GM23248 (cell line): ENCODE measurements at regions not wholly inside any gene's neighbourhood (a gene's known extent, or its start where the extent isn't known, plus 50 kb on each side); places are given as distances from the start of the nearest gene placed in this dataset.

Source experiments
- DNase-seq: peaks from one replicate; pipeline ENCODE4 v3.0.0-alpha.2; 2015
- H2AFZ ChIP-seq: fragments of 200-600 bp; sonication (generic); 2 replicates; pipeline ENCODE4 v1.6.1; 2016; ENCODE audit warnings: antibody characterized with exemption
- H3F3A ChIP-seq: fragments of 200-600 bp; sonication (generic); 2 replicates; pipeline ENCODE4 v1.6.1; 2016; ENCODE audit warnings: mild to moderate bottlenecking, antibody characterized with exemption, mixed run types; ENCODE audit not compliant: insufficient read depth
- H3K27ac ChIP-seq: fragments of 200-600 bp; sonication (generic); 2 replicates; pipeline ENCODE4 v1.5.1; 2016; ENCODE audit warnings: mild to moderate bottlenecking
- H3K27me3 ChIP-seq: fragments of 200-600 bp; sonication (generic); replicated peaks from 2 replicates; pipeline ENCODE4 v1.6.1; 2016; ENCODE audit warnings: mild to moderate bottlenecking; ENCODE audit not compliant: insufficient read depth
- H3K36me3 ChIP-seq: fragments of 200-600 bp; sonication (generic); 2 replicates; pipeline ENCODE4 v1.6.1; 2016; ENCODE audit warnings: low read depth, mild to moderate bottlenecking
- H3K4me1 ChIP-seq: fragments of 200-600 bp; sonication (generic); 2 replicates; pipeline ENCODE4 v1.6.1; 2016; ENCODE audit warnings: mild to moderate bottlenecking; ENCODE audit not compliant: insufficient read depth
- H3K4me2 ChIP-seq: fragments of 200-600 bp; sonication (generic); one replicate; pipeline ENCODE4 v1.6.1; 2016; ENCODE audit warnings: mild to moderate bottlenecking; ENCODE audit not compliant: unreplicated experiment
- H3K4me3 ChIP-seq: fragments of 200-600 bp; sonication (generic); 2 replicates; pipeline ENCODE4 v1.5.1; 2016; ENCODE audit warnings: mild to moderate bottlenecking
- H3K79me2 ChIP-seq: fragments of 200-600 bp; sonication (generic); 2 replicates; pipeline ENCODE4 v1.6.1; 2016; ENCODE audit warnings: mild to moderate bottlenecking; ENCODE audit not compliant: insufficient read depth
- H3K9ac ChIP-seq: fragments of 200-600 bp; sonication (generic); 2 replicates; pipeline ENCODE4 v1.6.1; 2016; ENCODE audit warnings: mild to moderate bottlenecking
- H3K9me2 ChIP-seq: fragments of 200-600 bp; sonication (generic); 2 replicates; pipeline ENCODE4 v1.6.1; 2016; ENCODE audit warnings: mixed run types, mild to moderate bottlenecking, moderate library complexity; ENCODE audit not compliant: insufficient read depth
- H3K9me3 ChIP-seq: fragments of 200-600 bp; sonication (generic); one replicate; pipeline ENCODE4 v1.6.1; 2017; ENCODE audit warnings: low read depth
- H4K20me1 ChIP-seq: fragments of 200-600 bp; sonication (generic); 2 replicates; pipeline ENCODE4 v1.6.0; 2016; ENCODE audit not compliant: insufficient read depth
- EZH2 ChIP-seq: fragments of 200-600 bp; sonication (generic); IDR thresholded peaks from 2 replicates; pipeline ENCODE4 v1.6.1; 2018; ENCODE audit warnings: antibody characterized with exemption, mild to moderate bottlenecking; ENCODE audit not compliant: insufficient read depth, poor library complexity, severe bottlenecking
- EZH2phosphoT487 ChIP-seq: fragments of 200-600 bp; sonication (generic); IDR thresholded peaks from 2 replicates; pipeline ENCODE4 v1.6.1; 2018; ENCODE audit warnings: antibody characterized with exemption, moderate library complexity, mild to moderate bottlenecking, low read depth; ENCODE audit not compliant: insufficient read depth
- WGBS, 2 experiments: methylation state at CpG; one replicate each; pipeline ENCODE4 v1.1.6; 2015 to 2017; ENCODE audit warnings: low lambda C conversion rate in 2 of 2, low coverage in 1 of 2; ENCODE audit errors: missing lambda C conversion rate in 2 of 2; 5-methylcytosine and 5-hydroxymethylcytosine counted together
- in situ Hi-C: fragments of 300-500 bp; cut with MboI; formaldehyde crosslinking; loops from 2 replicates; pipeline ENCODE4 v1.15.0; 2020

DNA sequence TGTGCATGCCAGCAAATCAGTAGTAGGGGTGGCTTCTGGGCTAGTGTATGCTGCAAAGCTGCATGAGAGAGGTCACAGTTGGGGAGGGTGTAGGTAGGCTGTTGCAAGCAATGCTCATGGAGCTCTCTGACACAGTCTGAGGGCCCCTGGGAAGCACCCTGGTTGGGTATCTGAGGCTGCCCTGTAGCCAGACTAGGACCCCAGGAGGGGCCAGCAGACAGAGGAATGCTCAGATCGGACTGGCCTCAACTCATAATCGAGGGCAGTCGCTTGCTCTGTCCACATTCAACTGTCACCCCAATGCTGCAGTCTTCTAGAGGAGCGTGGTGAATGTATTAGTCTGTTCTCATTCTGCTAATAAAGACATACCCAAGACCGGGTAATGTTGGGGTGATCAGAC is 204.0 kb upstream of the ALG10 start:
- Histone ChIP-seq H3K9ac (no peak overlapping the region), H3K4me3 (no peak overlapping the region), H2AFZ (no peak overlapping the region), H3K79me2 (no peaks in the 10 kb centered on the region), H3K9me3 (no peaks in the 10 kb centered on the region), H4K20me1 (no peaks in the 10 kb centered on the region), H3K4me1 (no peaks in the 10 kb centered on the region), H3K4me2 (no peak overlapping the region), H3K27ac (no peak overlapping the region), H3K27me3 (no peaks in the 10 kb centered on the region), H3F3A (no peaks in the 10 kb centered on the region), H3K9me2 (no peaks in the 10 kb centered on the region), H3K36me3 (no peaks in the 10 kb centered on the region)
- 24 to 29% methylated on average over 5 of the region's 5 CpGs for WGBS, 2 experiments
- no peak for DNase-seq
- in situ Hi-C loops: no loop called here
- TF ChIP-seq EZH2phosphoT487 (no peak), EZH2 (no peak)

- no peak for DNase-seq
- Histone ChIP-seq H2AFZ (no peak overlapping the region), H3K9me3 (no peaks in the 10 kb centered on the region), H3K27me3 (no peaks in the 10 kb centered on the region), H3K27ac (no peak overlapping the region), H3K4me1 (no peaks in the 10 kb centered on the region), H3K4me2 (no peak overlapping the region), H3K79me2 (no peaks in the 10 kb centered on the region), H3K4me3 (no peak overlapping the region), H3K36me3 (no peaks in the 10 kb centered on the region), H3K9ac (no peak overlapping the region), H4K20me1 (no peaks in the 10 kb centered on the region), H3K9me2 (no peaks in the 10 kb centered on the region), H3F3A (no peaks in the 10 kb centered on the region)
- WGBS, 2 experiments: 1 to 6% methylated on average over 2 of the region's 2 CpGs
- TF ChIP-seq EZH2phosphoT487 (no peak), EZH2 (no peak)
- in situ Hi-C loops: no loop called here
Observed at GRCh38 chr12:33825442-33825841, 196.9 kb upstream of the ALG10 start.

DNA sequence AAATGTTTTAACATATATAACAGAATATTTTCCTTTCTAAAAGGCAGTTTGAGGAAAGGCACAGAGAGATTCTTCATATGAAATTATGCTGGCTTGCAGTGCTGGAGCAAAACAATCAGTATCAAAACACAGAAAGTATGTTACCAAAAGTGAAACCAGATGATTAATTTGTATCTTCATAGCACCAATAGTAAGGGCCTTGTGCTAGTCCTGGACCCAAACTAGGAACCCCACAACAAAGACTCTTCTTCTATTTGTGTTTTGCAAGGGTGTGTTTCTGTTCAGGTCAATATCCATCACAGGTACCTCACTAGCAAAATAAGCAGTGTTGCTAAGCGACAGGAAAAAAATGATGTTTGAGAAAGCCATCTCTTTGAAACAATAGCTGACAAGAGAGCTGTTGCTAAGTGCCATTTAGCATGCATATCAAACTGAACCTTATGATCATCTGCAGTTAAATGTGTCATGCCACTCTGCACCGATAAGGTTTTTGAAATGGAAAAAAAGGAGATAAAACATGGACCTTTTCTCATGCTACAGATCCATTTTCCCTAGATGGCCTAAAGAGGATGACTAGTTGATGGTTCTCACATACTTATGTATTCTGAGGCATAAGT is 196.2 kb upstream of the ALG10 start:
- TF ChIP-seq EZH2 (no peak), EZH2phosphoT487 (no peak)
- 9 to 20% methylated on average over 2 of the region's 2 CpGs for WGBS, 2 experiments
- no peak overlapping the region for H2AFZ ChIP-seq

GRCh38 chr12:33828326-33828725 is 194.0 kb upstream of the ALG10 start:
- Histone ChIP-seq H2AFZ (no peak overlapping the region), H3K4me3 (no peak overlapping the region), H3K4me2 (no peak overlapping the region), H3F3A (no peaks in the 10 kb centered on the region), H3K79me2 (no peaks in the 10 kb centered on the region), H3K9ac (no peak overlapping the region), H4K20me1 (no peaks in the 10 kb centered on the region), H3K9me2 (no peaks in the 10 kb centered on the region), H3K36me3 (no peaks in the 10 kb centered on the region), H3K9me3 (no peaks in the 10 kb centered on the region), H3K4me1 (no peaks in the 10 kb centered on the region), H3K27me3 (no peaks in the 10 kb centered on the region), H3K27ac (no peak overlapping the region)
- in situ Hi-C loops: no loop called here
- 13 to 25% methylated on average over 1 of the region's 1 CpG for WGBS, 2 experiments
- no peak for TF ChIP-seq EZH2phosphoT487
- TF ChIP-seq EZH2: no peak
- DNase-seq: no peak

More for the DNA sequence above, 196.2 kb upstream of the ALG10 start:
- in situ Hi-C loops: no loop called here
- no peaks in the 10 kb centered on the region for H4K20me1 ChIP-seq
- no peak for DNase-seq
- H3K27ac ChIP-seq: no peak overlapping the region
- H3K36me3 ChIP-seq: no peaks in the 10 kb centered on the region
- no peak overlapping the region for H3K4me3 ChIP-seq
- no peaks in the 10 kb centered on the region for H3K79me2 ChIP-seq
- H3F3A ChIP-seq: no peaks in the 10 kb centered on the region
- no peaks in the 10 kb centered on the region for H3K27me3 ChIP-seq
- no peaks in the 10 kb centered on the region for H3K9me3 ChIP-seq
- H3K4me1 ChIP-seq: no peaks in the 10 kb centered on the region
- no peaks in the 10 kb centered on the region for H3K9me2 ChIP-seq
- no peak overlapping the region for H3K4me2 ChIP-seq
- no peak overlapping the region for H3K9ac ChIP-seq

DNA sequence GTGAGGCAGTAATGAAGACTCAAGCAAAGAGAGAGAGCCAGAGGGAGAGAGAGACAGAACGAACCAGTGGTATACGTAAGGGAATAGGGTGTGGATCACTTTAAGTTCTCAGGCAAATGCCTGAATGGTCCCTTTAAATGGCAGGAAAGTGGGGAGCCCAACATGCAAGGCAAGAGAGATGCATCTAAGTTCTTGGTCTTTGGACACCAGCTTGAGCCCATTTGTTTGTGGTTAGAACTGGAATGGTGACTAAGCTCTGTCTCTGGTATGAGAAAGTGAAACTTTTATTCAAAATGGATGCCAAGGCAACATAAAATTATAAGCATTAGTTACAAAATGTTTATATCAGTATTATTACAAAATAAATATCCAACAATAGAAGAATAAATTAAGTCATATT is 192.2 kb upstream of the ALG10 start:
- Histone ChIP-seq H3K9me3 (no peaks in the 10 kb centered on the region), H3K9me2 (no peaks in the 10 kb centered on the region), H4K20me1 (no peaks in the 10 kb centered on the region), H3K9ac (no peak overlapping the region), H2AFZ (no peak overlapping the region), H3K4me1 (no peaks in the 10 kb centered on the region), H3K27me3 (no peaks in the 10 kb centered on the region), H3K27ac (no peak overlapping the region), H3K4me2 (no peak overlapping the region), H3K79me2 (no peaks in the 10 kb centered on the region), H3F3A (no peaks in the 10 kb centered on the region), H3K36me3 (no peaks in the 10 kb centered on the region), H3K4me3 (no peak overlapping the region)
- WGBS, 2 experiments: 24 to 25% methylated on average over 2 of the region's 2 CpGs
- TF ChIP-seq EZH2phosphoT487 (no peak), EZH2 (no peak)
- in situ Hi-C loops: no loop called here
- no peak for DNase-seq
